ENCODE measurements at regions not wholly inside any gene's neighbourhood (a gene's known extent, or its start where the extent isn't known, plus 50 kb on each side); places are given as distances from the start of the nearest gene placed in this dataset.

DNA sequence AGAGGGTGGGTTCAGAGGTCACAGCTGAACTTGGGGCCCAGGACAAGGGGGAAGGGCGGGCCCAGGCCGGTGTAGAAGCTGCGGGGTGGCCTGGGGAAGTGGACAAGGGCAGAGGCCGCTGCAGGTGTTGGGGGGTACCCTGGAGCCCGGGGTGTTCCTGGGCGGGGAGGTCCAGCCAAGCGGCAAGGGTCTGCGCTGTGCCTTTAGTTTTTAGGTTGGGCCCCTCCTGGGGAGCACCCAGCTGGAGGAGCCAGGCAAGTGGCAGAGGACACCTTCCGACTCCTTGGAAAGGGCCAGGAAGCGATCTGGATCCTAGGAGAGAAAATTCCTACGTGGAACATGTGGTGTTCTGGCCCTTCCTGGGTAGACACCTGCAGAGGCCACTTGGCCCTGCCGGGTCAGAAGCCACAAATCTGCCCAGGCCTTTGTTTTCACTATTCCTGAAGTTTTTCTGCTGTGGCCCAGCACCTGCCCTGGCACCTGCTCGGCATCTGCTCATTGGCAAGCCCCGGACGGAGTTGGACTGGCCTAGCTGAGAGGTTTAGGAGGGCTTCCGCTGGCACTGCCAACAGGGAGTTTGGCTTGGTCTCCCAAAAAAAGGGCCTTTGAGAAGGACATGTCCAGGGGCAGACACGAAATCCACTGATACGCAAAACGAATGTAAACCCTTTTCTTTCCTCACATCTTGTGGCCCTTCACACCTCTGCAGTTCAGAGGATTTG lies 61.1 kb downstream of the SMUG1 start:
- TF ChIP-seq, protein P1, sequence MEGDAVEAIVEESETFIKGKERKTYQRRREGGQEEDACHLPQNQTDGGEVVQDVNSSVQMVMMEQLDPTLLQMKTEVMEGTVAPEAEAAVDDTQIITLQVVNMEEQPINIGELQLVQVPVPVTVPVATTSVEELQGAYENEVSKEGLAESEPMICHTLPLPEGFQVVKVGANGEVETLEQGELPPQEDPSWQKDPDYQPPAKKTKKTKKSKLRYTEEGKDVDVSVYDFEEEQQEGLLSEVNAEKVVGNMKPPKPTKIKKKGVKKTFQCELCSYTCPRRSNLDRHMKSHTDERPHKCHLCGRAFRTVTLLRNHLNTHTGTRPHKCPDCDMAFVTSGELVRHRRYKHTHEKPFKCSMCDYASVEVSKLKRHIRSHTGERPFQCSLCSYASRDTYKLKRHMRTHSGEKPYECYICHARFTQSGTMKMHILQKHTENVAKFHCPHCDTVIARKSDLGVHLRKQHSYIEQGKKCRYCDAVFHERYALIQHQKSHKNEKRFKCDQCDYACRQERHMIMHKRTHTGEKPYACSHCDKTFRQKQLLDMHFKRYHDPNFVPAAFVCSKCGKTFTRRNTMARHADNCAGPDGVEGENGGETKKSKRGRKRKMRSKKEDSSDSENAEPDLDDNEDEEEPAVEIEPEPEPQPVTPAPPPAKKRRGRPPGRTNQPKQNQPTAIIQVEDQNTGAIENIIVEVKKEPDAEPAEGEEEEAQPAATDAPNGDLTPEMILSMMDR (IDR thresholded peaks at IDR 0.05; ENCODE audit: low read depth, low read length), result no peak
- in situ Hi-C loops (cut with HindIII; ENCODE audit: low sequenced_read_pairs), result no loop called here
- peak overlapping the region; percentile 63 for H3K4me3 ChIP-seq (ENCODE audit: low read depth, low read length)
- no peak for DNase-seq (ENCODE audit: low read depth, low spot score)

DNA sequence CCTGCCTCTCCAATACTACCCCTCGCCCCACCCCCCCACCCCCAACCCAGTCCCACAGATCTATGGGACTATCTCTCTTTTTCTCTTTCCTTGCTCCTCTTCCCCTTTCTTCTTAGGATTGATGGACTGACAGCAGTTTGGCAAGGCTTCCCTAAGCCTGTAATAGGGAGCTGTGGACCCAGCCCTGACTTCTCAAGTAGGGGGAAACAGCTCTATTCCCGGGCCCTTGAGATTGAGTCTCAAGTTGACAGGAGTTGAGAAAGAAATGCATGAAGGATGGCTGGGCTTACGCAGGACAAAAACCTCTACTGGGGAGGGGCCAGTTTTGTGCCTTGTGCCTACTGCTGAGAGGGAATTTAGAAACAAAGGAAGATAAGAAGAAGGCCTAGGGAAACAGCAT lies 60.4 kb downstream of the SMUG1 start:
- in situ Hi-C loops (cut with HindIII; ENCODE audit: low sequenced_read_pairs), result no loop called here
- no peak overlapping the region for H3K4me3 ChIP-seq (ENCODE audit: low read depth, low read length)
- TF ChIP-seq, protein P1 (IDR thresholded peaks at IDR 0.05; ENCODE audit: low read depth, low read length), result no peak

DNA sequence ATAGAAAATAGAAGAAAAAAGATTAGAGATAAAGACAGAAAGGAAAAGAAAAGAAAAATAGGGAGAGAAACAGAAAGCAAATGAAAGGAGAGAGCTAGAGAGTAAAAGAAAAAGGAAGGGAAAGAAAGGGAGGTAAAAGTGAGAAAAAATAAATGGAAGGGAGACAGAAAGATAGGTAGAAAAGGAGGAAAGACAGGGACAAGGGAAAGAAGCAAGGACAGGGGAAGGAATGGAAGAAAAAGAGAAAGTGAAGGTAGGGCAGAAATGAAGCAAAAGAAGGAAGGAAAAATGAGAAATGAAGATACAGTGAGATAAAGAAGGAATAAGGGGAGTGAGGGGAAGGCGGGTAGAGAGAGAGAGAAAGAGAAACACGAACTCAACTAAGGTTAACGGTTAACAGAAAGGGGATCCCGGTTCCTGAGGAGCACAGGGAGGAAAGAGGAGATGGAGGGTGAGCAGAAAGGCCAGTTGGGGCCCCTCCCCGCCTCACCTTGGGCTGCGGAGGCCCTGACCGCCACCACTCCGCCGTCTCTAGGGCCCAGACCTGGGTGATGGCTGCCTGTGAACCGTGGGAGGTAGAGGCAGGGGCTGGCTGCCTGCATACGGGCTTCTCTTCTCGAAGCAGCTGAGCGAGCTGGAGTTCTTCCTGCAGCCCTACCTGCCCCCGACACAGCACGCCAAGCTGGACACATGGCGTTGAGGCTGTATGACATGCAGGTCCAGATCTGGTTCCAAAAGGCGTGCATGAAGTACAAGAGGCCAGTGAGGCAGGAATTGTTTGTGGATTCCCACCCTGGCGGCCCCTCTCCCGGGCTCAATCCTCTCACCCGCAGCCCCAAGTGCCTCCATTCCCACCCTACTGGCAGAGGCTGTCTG lies 59.5 kb downstream of the SMUG1 start:
- in situ Hi-C loops (cut with HindIII; ENCODE audit: low sequenced_read_pairs), result no loop called here
- H3K4me3 ChIP-seq (ENCODE audit: low read depth, low read length), result no peak overlapping the region
- DNase-seq (ENCODE audit: low read depth, low spot score), result no peak
- TF ChIP-seq, protein P1 (IDR thresholded peaks at IDR 0.05; ENCODE audit: low read depth, low read length), result no peak

More for the DNA sequence above, 60.4 kb downstream of the SMUG1 start:
- no peak for DNase-seq (ENCODE audit: low read depth, low spot score)

Data from astrocyte of the spinal cord (primary cell).